Stimulated activated CD4-positive, alpha-beta T cell treated with anti-CD3 and anti-CD28 coated beads, Interleukin-4, amount 100 ng/mL, for 4 hours (primary cell): ENCODE measurements at regions not wholly inside any gene's neighbourhood (a gene's known extent, or its start where the extent isn't known, plus 50 kb on each side); places are given as distances from the start of the nearest gene placed in this dataset.

Experiments used
- DNase-seq, 2 experiments: peaks; one replicate each; pipeline ENCODE4 v3.0.0-alpha.2; 2020

GRCh38 chr11:71201936-71202597, 50.3 kb downstream of the SHANK2 start:
- DNase-seq: no peak

DNA sequence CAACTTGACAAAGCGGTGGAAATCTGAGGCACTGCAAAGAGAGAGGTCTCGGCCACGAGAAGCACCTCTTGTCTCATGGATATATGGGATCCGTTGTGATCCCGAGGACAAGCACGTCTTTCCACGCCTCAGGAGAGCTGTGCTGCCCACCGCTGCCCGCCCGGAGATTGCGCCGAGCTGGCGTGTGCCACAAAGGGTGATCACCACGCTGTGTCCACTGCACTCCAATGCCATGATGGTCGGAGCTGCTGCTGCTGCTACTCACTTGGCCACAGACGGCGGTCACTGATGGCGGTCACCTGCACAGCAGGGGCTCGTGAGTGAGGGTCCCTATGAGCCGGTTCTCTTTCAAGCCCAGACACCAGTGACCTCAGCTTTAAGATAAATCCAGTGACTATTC, 51.1 kb downstream of the SHANK2 start:
- DNase-seq: no peak

GRCh38 chr11:71200761-71201160, 51.6 kb downstream of the SHANK2 start:
- no peak for DNase-seq

DNA sequence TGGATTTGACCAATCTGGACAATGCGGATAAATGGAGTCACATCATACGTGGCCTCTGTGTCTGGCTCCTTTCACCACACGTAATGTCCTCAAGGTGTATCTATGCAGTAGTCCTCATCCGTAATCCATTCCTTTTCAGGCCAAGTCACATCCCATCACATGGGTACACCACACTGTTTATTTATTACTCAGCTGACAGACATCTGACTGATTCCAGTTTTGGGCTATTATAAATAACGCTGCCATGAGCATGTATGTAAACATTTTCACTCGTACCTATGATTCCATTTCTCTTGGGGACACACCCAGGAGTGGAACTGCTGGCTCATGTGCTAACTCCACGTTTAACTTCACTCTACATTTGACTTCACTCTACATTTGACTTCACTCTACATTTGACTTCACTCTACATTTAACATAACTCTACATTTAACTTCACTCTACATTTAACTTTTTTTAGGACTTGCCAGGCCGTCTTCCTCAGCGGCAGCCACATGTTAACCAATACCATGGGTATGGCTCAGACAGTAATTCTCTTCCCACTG, 52.1 kb downstream of the SHANK2 start:
- no peak for DNase-seq

GRCh38 chr11:71199226-71199820, 53.1 kb downstream of the SHANK2 start:
- DNase-seq: no peak

DNA sequence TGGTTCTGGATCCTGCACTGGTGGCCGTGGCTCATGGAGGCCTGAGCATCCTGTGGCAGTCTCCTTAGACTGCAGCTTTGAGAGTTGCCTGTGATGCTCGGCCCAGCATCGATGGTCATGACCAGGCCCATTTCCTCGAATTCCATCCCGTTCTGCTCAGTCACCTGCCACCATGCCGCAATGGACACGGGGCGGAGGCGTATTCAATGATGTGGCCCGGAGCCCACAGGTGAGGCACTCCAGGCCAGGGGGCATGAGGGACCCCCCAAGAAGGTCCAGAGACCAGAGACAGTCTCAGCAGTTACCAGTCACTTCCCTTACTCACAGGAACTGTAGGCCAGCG, 53.6 kb downstream of the SHANK2 start:
- DNase-seq: no peak

- DNase-seq: no peak
These were observed 54.1 kb downstream of the SHANK2 start for GRCh38 chr11:71198141-71198822.

GRCh38 chr11:71197096-71197495, 55.3 kb downstream of the SHANK2 start:
- no peak for DNase-seq

- DNase-seq: no peak
These were observed 57.7 kb downstream of the SHANK2 start for GRCh38 chr11:71194710-71195109.

- no peak for DNase-seq
These were observed 58.9 kb downstream of the SHANK2 start for GRCh38 chr11:71193431-71193830.

DNA sequence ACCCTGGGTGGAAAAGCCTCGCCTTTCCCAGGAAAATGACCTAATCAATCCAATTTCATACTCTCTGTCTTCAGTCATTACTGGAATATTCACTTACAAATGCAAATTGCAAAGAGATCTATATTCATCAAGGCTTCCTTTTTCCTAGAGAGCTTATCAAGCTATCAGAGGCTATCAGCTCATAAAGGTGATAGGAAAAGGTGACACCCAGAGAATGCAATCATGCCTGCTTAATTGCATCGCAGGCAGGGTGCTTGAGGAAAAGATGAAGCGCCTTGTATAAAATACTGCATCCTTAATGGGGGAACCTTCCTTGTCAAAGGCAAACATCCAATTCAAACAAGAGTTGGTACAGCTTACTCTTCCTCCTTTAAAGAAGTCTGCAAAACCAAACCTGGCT, 59.7 kb downstream of the SHANK2 start:
- DNase-seq: no peak

- DNase-seq: no peak
These were observed 61.2 kb downstream of the SHANK2 start for GRCh38 chr11:71191201-71191600.

DNA sequence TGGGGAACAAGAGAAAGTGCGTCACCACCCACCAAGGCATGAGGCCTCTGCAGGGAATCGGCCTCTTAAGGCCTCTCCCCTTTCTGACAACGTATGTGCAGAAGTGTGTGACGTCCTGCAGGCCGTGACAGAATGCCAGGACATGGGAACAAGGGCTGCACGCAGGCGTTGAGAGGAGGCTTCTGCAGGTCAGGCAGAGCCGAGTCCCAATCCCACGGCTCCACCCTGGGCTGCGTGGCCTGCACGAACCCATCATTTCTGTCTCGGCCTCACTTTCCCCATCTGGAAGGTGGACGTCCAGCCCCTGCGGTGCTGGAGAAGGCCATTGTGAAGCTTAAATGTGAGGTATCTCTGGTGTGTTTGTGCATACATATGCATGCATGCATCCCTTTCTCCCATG, 61.8 kb downstream of the SHANK2 start:
- no peak for DNase-seq

- no peak for DNase-seq
These were observed 62.5 kb downstream of the SHANK2 start for GRCh38 chr11:71189768-71190315.

- no peak for DNase-seq
These were observed 63.2 kb downstream of the SHANK2 start for GRCh38 chr11:71188886-71189767.

- DNase-seq: no peak
These were observed 64.3 kb downstream of the SHANK2 start for GRCh38 chr11:71188073-71188472.

- no peak for DNase-seq
These were observed 65.6 kb downstream of the SHANK2 start for GRCh38 chr11:71186806-71187205.

DNA sequence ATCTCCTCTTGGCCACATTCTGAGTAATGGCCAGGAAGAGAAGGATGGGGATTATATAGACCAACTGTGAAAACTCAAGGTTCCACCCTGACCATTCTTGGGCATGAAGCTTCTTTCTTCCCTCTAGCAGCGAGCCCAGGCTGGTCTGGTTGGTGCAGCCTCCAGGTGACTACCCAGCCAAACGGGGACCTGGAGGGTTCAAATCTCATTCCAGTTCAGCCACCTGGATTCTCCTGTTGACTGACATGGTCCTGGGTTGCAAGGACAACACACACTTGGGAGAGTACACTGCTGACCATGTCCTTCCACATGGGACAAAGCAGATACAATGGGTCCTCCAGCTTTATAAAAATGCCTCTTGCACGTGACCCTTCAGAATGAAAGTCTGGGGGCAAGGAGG, 67.0 kb downstream of the SHANK2 start:
- no peak for DNase-seq

GRCh38 chr11:71184421-71185210, 67.8 kb downstream of the SHANK2 start:
- DNase-seq: no peak

- DNase-seq: no peak
These were observed 68.5 kb downstream of the SHANK2 start for GRCh38 chr11:71183878-71184277.

DNA sequence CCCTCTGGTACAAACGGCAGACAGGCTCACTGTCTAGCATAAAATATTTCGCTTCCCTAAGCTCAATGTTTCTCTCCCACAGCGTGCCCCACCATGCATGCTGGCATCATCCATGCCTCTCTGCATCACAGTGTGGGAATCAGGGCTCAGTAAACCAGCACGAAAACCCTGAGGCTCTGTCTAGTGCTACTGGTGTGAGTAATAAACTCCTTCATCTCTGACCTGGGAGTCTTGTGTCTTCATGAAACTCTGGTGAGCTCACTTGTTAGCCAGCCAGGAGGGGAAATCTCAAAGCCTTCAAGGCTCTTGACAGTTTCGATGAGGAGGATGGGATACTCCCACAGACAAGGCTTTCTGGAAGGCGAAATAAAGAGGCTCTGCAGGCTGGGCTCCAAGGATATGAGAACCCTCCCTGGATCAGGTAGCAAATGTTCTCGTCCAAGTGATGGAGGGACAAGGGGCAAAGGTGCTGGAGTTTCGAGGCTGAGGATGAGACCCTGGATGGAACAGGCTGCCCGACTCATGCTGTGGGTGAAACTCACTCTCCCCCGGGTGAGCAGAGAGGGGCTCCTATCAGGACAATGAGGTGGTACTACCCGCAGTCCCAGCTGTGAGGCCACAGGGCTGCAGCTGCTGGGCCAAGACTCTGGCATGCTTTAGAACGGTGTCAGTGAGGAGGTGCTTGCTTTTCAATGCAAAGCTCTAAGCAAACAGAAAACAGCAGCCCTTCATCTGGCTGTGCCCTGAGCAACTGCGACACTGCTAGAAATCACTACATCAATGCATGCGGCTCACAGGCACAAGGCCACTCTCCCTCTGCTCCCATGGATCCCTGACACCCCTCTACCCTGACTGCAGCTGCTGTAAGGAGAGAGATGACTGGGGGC, 69.3 kb downstream of the SHANK2 start:
- DNase-seq: no peak
